ENCODE measurements at regions not wholly inside any gene's neighbourhood (a gene's known extent, or its start where the extent isn't known, plus 50 kb on each side); places are given as distances from the start of the nearest gene placed in this dataset.

DNA sequence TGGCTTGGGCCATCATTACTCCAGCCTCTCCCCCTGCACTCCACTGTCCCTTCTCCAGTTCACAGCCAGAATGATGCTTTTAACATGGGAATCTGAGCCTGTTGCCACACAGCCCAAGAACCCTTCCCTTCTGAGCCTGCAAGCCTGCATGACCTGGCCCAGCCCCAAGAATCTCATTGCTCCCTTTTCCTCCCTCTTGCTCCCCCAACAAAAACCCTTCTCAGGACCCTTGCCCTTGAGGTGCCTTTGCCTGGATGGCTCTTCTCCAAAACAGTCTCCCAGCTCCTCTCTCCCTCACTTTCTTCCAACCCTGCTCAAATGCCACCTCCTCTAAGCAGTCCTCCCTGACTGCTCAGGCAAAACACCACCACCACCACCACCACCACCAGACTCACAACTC is 157.2 kb downstream of the ANKRD60 start:
- Histone ChIP-seq H3K4me1 (ENCODE audit: control insufficient read depth, extremely low read depth, insufficient read depth, low read length) (peaks cover 1% of the 10 kb centered on the region), H3K36me3 (ENCODE audit: control insufficient read depth in 2 of 2, extremely low read depth in 1 of 2, insufficient read depth in 2 of 2, low read length in 2 of 2) (no peaks in the 10 kb centered on the region), H3K4me3 (ENCODE audit: control insufficient read depth in 2 of 3, extremely low read depth in 1 of 3, insufficient read depth in 2 of 3, low read depth in 1 of 3, low read length in 3 of 3) (no peak overlapping the region), H3K27me3 (ENCODE audit: control insufficient read depth, extremely low read depth, insufficient read depth, low read length) (peaks cover 67% of the 10 kb centered on the region), H3K27ac (ENCODE audit: control insufficient read depth, insufficient read depth, low read length) (no peak overlapping the region), H3K9me3 (ENCODE audit: control insufficient read depth, low read depth, low read length) (no peaks in the 10 kb centered on the region), H3K9ac (ENCODE audit: control insufficient read depth, extremely low read depth, insufficient read depth, low read length) (no peak overlapping the region), H3K79me2 (ENCODE audit: control insufficient read depth, insufficient read depth, low read length) (no peaks in the 10 kb centered on the region), H3K9me1 (ENCODE audit: control insufficient read depth, extremely low read depth, insufficient read depth, low read length) (no peaks in the 10 kb centered on the region), H3K4me2 (ENCODE audit: control insufficient read depth, extremely low read depth, insufficient read depth, low read depth, low read length) (no peak overlapping the region), H4K20me1 (ENCODE audit: control insufficient read depth, extremely low read depth, insufficient read depth, low read length) (no peaks in the 10 kb centered on the region), H2AFZ (ENCODE audit: control insufficient read depth, low read length) (no peak overlapping the region)
- DNase-seq (ENCODE audit: low read depth, low spot score) (no peak), FAIRE-seq (no peak)
- dilution Hi-C loops (cut with MboI; ENCODE audit: extremely low pct_ligation_motif_present, low sequenced_read_pairs): no loop called here
- no peak for TF ChIP-seq EZH2 (IDR thresholded peaks at IDR 0.05; ENCODE audit: low read length)
- TF ChIP-seq, protein P1, sequence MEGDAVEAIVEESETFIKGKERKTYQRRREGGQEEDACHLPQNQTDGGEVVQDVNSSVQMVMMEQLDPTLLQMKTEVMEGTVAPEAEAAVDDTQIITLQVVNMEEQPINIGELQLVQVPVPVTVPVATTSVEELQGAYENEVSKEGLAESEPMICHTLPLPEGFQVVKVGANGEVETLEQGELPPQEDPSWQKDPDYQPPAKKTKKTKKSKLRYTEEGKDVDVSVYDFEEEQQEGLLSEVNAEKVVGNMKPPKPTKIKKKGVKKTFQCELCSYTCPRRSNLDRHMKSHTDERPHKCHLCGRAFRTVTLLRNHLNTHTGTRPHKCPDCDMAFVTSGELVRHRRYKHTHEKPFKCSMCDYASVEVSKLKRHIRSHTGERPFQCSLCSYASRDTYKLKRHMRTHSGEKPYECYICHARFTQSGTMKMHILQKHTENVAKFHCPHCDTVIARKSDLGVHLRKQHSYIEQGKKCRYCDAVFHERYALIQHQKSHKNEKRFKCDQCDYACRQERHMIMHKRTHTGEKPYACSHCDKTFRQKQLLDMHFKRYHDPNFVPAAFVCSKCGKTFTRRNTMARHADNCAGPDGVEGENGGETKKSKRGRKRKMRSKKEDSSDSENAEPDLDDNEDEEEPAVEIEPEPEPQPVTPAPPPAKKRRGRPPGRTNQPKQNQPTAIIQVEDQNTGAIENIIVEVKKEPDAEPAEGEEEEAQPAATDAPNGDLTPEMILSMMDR (optimal IDR thresholded peaks at IDR 0.05 in 1 of 3, IDR thresholded peaks at IDR 0.05 in 1 of 3, conservative IDR thresholded peaks at IDR 0.05 in 1 of 3; ENCODE audit: extremely low read depth in 1 of 3, insufficient read depth in 2 of 3, low read length in 3 of 3): no peak

DNA sequence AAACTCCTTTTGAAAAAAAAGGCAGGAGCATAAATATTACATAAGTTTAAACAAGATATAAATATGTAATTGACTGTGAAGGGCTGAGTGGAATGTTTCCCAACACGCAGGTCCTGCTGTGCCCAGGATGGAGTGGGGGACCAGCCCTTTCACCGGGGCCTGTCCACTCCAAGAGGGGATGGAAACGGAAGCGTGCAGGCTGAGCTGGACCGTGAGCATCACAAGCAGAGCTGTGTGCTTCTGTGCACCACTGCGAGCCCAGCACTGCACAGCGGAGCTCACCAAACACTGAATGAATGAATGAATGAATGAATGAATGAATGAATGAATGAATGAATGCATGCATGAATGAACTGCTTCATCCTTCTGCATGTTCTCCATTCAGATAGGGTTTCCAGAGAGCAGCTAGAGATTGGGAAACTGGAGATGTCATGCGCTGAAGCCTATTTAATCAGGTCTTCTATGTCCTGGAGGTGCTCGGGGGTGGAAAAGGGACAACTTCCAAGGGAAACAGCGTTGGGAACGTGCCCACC is 157.7 kb downstream of the ANKRD60 start:
- H3K79me2 ChIP-seq (ENCODE audit: control insufficient read depth, insufficient read depth, low read length): no peaks in the 10 kb centered on the region
- peaks cover 7% of the 10 kb centered on the region for H3K4me1 ChIP-seq (ENCODE audit: control insufficient read depth, extremely low read depth, insufficient read depth, low read length)
- TF ChIP-seq EZH2 (IDR thresholded peaks at IDR 0.05; ENCODE audit: low read length): no peak
- TF ChIP-seq, protein P1 (optimal IDR thresholded peaks at IDR 0.05 in 1 of 3, IDR thresholded peaks at IDR 0.05 in 1 of 3, conservative IDR thresholded peaks at IDR 0.05 in 1 of 3; ENCODE audit: extremely low read depth in 1 of 3, insufficient read depth in 2 of 3, low read length in 3 of 3): no peak
- DNase-seq (ENCODE audit: low read depth, low spot score): no peak
- no peaks in the 10 kb centered on the region for H3K9me1 ChIP-seq (ENCODE audit: control insufficient read depth, extremely low read depth, insufficient read depth, low read length)
- H4K20me1 ChIP-seq (ENCODE audit: control insufficient read depth, extremely low read depth, insufficient read depth, low read length): no peaks in the 10 kb centered on the region
- FAIRE-seq: no peak
- no peak overlapping the region for H3K4me2 ChIP-seq (ENCODE audit: control insufficient read depth, extremely low read depth, insufficient read depth, low read depth, low read length)
- H3K27ac ChIP-seq (ENCODE audit: control insufficient read depth, insufficient read depth, low read length): no peak overlapping the region
- dilution Hi-C loops (cut with MboI; ENCODE audit: extremely low pct_ligation_motif_present, low sequenced_read_pairs): no loop called here
- H3K4me3 ChIP-seq (ENCODE audit: control insufficient read depth in 2 of 3, extremely low read depth in 1 of 3, insufficient read depth in 2 of 3, low read depth in 1 of 3, low read length in 3 of 3): no peak overlapping the region
- H3K9me3 ChIP-seq (ENCODE audit: control insufficient read depth, low read depth, low read length): no peaks in the 10 kb centered on the region
- H3K27me3 ChIP-seq (ENCODE audit: control insufficient read depth, extremely low read depth, insufficient read depth, low read length): peaks cover 63% of the 10 kb centered on the region
- H3K36me3 ChIP-seq (ENCODE audit: control insufficient read depth in 2 of 2, extremely low read depth in 1 of 2, insufficient read depth in 2 of 2, low read length in 2 of 2): no peaks in the 10 kb centered on the region
- no peak overlapping the region for H2AFZ ChIP-seq (ENCODE audit: control insufficient read depth, low read length)
- H3K9ac ChIP-seq (ENCODE audit: control insufficient read depth, extremely low read depth, insufficient read depth, low read length): no peak overlapping the region
